ENCODE measurements at regions not wholly inside any gene's neighbourhood (a gene's known extent, or its start where the extent isn't known, plus 50 kb on each side); places are given as distances from the start of the nearest gene placed in this dataset.
A peak's percentile ranks its signal among the peaks of the same experiment; 100 is the strongest.

DNA sequence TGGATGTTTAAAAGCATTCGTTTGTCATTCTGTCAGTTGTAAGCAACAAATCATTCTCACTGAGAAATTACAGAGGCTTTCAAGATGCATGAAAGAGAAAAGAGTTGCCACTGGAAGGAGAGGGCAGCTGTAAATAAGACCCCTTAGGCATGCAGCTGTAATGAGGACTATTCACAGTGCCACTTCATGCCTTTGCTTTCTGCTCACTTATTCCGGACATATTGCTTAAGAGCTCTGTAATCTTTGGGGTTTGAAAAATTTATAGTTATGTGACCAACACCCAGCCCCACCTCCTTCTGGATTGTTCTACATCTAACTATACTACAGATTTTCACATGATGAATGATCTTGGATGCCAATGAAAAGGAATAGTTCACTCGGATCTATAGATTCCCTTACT, 194.8 kb upstream of the DCN start:
- DNase-seq: no peak

- no peak for DNase-seq
Observed at GRCh38 chr12:91373086-91373485, 190.5 kb upstream of the DCN start.

- no peak for DNase-seq
Observed at GRCh38 chr12:91370086-91370868, 187.7 kb upstream of the DCN start.

- DNase-seq: no peak
Observed at GRCh38 chr12:91368613-91369012, 186.0 kb upstream of the DCN start.

DNA sequence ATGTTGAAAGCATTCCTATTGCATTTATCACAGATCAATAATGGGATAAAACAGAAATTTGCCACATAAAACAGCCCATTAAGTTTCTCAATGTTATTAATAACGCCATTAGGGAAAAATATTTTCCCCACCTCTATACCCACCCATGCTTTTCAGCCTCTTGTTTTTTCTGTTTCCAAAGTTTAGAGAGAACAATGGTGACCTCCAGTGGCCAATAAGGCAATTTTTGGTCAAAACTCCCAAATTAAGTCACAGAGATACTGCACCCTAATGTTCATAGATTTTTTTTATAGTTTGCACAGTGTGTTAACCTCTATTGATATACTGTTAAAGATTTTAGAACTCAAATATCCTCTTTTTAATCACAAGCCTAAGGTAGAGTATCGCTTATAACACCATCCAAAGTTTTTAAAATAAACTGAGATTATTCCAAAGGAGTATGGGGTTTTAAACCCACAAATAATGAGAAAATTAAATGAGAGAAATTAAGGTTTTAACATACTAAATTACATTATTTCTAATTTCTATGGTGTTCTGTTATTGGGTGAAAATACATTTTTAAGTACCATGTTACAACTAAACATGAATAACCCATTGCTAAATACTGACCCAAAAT, 184.7 kb upstream of the DCN start:
- DNase-seq: no peak

GRCh38 chr12:91364471-91365184, 182.0 kb upstream of the DCN start:
- DNase-seq: no peak

- DNase-seq: peak; percentile 55
Observed at GRCh38 chr12:91361864-91362263, 179.2 kb upstream of the DCN start.

- DNase-seq: no peak
Observed at GRCh38 chr12:91357381-91357780, 174.8 kb upstream of the DCN start.

DNA sequence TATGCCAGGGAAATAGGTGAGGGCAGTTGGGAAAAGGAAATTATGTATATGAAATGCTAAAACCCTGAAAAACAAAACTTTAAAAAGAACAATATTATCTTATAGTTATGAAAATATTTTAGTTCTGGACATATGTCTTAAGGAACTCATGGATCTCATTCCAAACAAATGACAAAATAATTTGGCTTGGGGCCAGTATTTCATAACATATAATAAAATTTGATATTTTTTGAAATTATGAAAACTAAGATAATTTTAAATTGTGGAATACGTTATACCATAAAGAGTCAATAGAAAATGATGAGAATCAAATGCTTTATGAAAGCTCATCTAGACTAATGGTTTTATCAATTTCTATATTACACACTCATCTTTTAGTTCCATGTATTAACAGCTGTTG, 173.8 kb upstream of the DCN start:
- DNase-seq: no peak

- peak; percentile 58 for DNase-seq
Observed at GRCh38 chr12:91355150-91356006, 172.8 kb upstream of the DCN start.

DNA sequence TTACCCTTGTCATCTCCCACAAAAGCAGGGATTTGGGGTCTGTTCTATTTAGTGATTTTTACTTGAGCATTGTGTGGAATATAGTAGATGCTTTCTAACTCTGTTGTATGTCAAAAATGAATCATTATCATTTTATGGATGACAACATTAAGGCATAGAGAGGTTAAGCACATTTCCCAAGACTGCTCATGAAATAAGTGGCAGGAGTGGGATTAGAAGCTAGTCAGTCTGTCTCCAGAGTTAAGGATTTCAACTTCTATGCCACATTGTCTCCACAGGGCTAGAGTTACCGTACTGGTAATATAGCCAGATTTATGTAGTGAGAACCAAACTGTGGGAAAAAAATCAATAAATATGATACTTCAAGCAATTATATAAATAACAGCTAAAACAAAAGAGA, 170.6 kb upstream of the DCN start:
- no peak for DNase-seq

GRCh38 chr12:91349476-91349875, 166.9 kb upstream of the DCN start:
- DNase-seq: no peak

- DNase-seq: no peak
Observed at GRCh38 chr12:91347481-91348214, 165.0 kb upstream of the DCN start.

GRCh38 chr12:91346827-91347226, 164.2 kb upstream of the DCN start:
- DNase-seq: no peak

GRCh38 chr12:91344408-91344807, 161.8 kb upstream of the DCN start:
- no peak for DNase-seq

DNA sequence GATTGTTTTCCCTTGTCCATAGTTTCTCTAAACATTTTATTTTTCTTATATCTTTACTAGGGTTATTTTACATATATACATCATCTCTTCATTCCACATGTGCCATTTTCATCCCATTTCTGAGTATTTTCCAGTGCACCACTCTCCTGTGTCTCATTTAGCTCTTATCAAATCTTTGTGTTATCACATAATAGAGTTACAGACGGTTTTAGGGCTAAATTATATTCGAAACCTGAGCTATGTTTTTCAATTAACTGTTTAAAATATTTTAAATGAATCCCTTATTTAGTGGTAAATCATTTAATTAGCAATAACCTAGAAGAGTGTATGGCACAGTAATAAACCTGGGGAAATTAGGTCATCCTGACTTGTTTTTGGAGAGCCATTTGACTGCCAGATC, 160.4 kb upstream of the DCN start:
- DNase-seq: no peak

- no peak for DNase-seq
Observed at GRCh38 chr12:91339106-91339505, 156.5 kb upstream of the DCN start.

GRCh38 chr12:91335699-91336098, 153.1 kb upstream of the DCN start:
- no peak for DNase-seq

DNA sequence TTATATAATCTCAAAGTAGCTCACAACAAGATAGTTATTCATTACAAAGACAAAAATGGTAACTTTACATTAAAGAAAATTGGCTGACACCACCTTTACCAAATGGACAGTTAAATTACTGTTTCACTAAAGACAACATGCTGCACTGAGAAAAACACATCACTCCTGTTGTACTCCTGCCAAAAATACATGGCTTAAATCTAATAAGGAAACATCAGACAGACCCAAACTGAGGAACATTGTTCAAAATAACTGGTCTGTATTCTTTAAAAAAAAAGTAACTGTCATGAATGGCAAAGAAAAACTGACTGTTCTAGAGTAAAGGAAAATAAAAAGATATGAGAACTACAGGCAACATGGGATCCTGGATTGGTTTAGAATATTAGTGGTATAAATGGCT, 151.3 kb upstream of the DCN start:
- DNase-seq: no peak

- DNase-seq: no peak
Observed at GRCh38 chr12:91332302-91332701, 149.7 kb upstream of the DCN start.

DNA sequence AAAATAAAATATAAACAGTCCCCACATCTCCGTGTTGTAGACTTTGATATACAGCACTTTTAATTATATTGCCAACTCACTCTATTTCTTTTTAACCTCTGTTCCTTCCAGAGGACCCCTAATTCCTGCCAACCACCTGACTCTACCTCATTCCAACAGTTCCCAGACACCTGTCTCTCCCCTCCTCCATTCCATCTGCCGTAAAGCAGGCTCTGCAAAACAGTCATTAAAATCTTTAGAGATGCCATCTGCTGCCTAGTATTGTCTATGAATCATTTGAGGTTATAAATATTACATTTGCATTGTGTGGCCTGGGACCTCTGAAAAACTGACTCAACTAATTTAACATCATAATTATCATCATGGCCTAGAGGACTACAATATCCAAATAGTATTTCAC, 148.8 kb upstream of the DCN start:
- DNase-seq: no peak

DNA sequence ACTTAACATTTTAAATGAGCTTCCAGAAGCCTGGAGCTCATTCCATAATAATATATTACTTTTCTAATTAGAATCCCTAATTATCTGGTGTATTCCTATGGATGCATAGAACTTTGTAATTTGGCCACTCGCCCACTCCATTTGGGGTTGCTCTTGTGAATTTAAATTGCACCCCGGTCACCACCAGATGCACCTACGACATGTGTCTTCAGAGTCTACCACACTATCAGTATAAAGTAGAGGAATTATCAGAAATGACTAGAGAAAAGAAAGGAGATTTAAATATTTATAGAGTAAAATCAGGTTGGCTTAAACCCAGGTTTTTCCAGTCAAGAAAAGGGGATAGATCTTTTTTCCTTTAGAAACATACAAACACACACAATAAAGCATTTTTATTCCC, 145.8 kb upstream of the DCN start:
- no peak for DNase-seq

GRCh38 chr12:91327889-91328288, 145.3 kb upstream of the DCN start:
- DNase-seq: no peak

All from NCI-H146 (cell line).